ENCODE measurements at regions not wholly inside any gene's neighbourhood (a gene's known extent, or its start where the extent isn't known, plus 50 kb on each side); places are given as distances from the start of the nearest gene placed in this dataset.

GRCh38 chr2:88253997-88254396 is 83.9 kb downstream of the THNSL2 start:
- TF ChIP-seq PRDM15 (CRISPR knock-in tag; IDR thresholded peaks at IDR 0.05) (no peak), ZNF512 (CRISPR knock-in tag; IDR thresholded peaks at IDR 0.05; ENCODE audit: borderline replicate concordance) (no peak), CTCF (IDR thresholded peaks at IDR 0.05) (no peak), TEAD4 (CRISPR knock-in tag; IDR thresholded peaks at IDR 0.05) (no peak), MAX (CRISPR knock-in tag; IDR thresholded peaks at IDR 0.05) (no peak), TCF7 (CRISPR knock-in tag; IDR thresholded peaks at IDR 0.05; ENCODE audit: low read depth) (no peak)
